ENCODE measurements at regions not wholly inside any gene's neighbourhood (a gene's known extent, or its start where the extent isn't known, plus 50 kb on each side); places are given as distances from the start of the nearest gene placed in this dataset.

DNA sequence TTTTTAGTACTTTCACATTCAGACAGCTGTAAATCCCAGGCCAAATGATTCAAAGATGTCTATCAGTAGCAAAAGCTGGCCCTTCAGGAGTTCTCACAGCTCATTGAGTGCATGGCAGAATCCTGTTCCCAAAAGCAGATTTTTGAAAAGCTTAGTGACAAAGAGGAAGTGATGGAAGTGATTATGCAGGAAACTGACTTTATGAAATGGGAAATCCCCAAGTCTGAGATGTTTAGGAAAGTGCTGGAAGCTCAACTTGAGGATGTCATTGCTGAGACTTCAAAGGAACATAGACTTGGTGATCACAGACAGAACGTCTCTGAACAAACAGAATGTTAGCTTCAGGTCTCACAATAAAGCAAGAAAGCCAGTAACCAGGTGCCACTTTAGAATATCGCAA lies 51.0 kb upstream of the CFAP47 start:
- TF ChIP-seq CTCF (IDR thresholded peaks at IDR 0.05; ENCODE audit: insufficient read depth, low read depth, low read length): no peak
- no peak for TF ChIP-seq EZH2 (IDR thresholded peaks at IDR 0.05; ENCODE audit: insufficient read depth, low read length)
